Activated CD8-positive, alpha-beta T cell treated with anti-CD3 and anti-CD28 coated beads for 36 hours (primary cell): ENCODE measurements at regions not wholly inside any gene's neighbourhood (a gene's known extent, or its start where the extent isn't known, plus 50 kb on each side); places are given as distances from the start of the nearest gene placed in this dataset.

Experiments used
- ATAC-seq: fragments of 200-7000 bp; cut with Tn5 transposase; one replicate; pipeline ENCODE4 v1.10.0; 2021; ENCODE audit warnings: mild to moderate bottlenecking, moderate library complexity
- CTCF ChIA-PET: fragments of 350-600 bp; sonication (Branson Sonifier 250); formaldehyde crosslinking; loops from one replicate; lab custom pipeline; 2021; ENCODE audit warnings: antibody characterized with exemption; lab: Charles Lee
- POLR2A ChIA-PET: fragments of 350-600 bp; sonication (Branson Sonifier 250); formaldehyde crosslinking; loops from one replicate; lab custom pipeline; 2021; ENCODE audit warnings: antibody characterized with exemption; lab: Charles Lee
- DNase-seq: peaks from one replicate; pipeline ENCODE4 v3.0.0-alpha.2; 2020
- H3K27ac Mint-ChIP-seq: one replicate; pipeline ENCODE4 v1.8.0; 2021; ENCODE audit warnings: mild to moderate bottlenecking, mixed read lengths
- H3K27me3 Mint-ChIP-seq: one replicate; pipeline ENCODE4 v1.8.0; 2021; ENCODE audit warnings: mixed read lengths
- H3K36me3 Mint-ChIP-seq: one replicate; pipeline ENCODE4 v1.8.0; 2021; ENCODE audit warnings: low read depth, mixed read lengths
- H3K4me1 Mint-ChIP-seq: one replicate; pipeline ENCODE4 v1.8.0; 2021; ENCODE audit warnings: low read depth, mixed read lengths
- H3K4me3 Mint-ChIP-seq: one replicate; pipeline ENCODE4 v1.8.0; 2021; ENCODE audit warnings: mild to moderate bottlenecking, moderate library complexity, mixed read lengths
- H3K9me3 Mint-ChIP-seq: one replicate; pipeline ENCODE4 v1.8.0; 2021; ENCODE audit warnings: mixed read lengths
- CTCF ChIP-seq: fragments of 200-600 bp; IDR thresholded peaks from one replicate; pipeline ENCODE4 v1.8.0; 2022; ENCODE audit warnings: antibody characterized with exemption, mild to moderate bottlenecking
- intact Hi-C: fragments of 100-400 bp; cut with micrococcal nuclease; formaldehyde crosslinking; loops from one replicate; pipeline ENCODE4 v1.10.0; 2022

GRCh38 chr7:18200266-18200665 is 172.6 kb upstream of the PRPS1L1 start:
- ChIA-PET POLR2A (no interaction called here), CTCF (no interaction called here)
- Mint-ChIP-seq H3K4me3 (no peak overlapping the region), H3K9me3 (no peaks in the 10 kb centered on the region), H3K36me3 (no peaks in the 10 kb centered on the region), H3K27ac (no peak overlapping the region), H3K27me3 (no peaks in the 10 kb centered on the region), H3K4me1 (peaks cover 15% of the 10 kb centered on the region)
- intact Hi-C loops = no loop called here
- no peak for DNase-seq
- no peak for ATAC-seq
- no peak for TF ChIP-seq CTCF

DNA sequence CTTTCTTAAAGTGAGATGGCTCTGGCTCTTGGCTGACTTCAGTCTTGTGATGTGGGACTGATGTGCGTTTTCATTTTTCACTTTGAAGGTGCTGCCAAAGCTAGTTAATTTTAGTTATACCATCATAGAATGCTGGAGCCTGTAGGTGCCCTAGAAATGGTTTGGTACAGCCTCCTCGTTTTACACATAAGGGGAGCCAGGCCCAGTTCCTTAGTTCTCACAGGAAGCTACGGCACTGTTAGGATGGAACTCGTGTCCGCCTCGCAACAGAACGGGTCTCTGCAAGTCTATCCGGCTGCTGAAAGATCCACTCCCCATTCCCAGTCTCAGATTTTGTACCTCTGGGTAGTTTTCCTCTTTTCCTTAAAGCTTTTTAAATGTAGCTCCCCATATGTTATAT is 173.2 kb upstream of the PRPS1L1 start:
- no peak for TF ChIP-seq CTCF
- Mint-ChIP-seq H3K4me3 (no peak overlapping the region), H3K9me3 (no peaks in the 10 kb centered on the region), H3K27ac (no peak overlapping the region), H3K36me3 (no peaks in the 10 kb centered on the region), H3K4me1 (peaks cover 15% of the 10 kb centered on the region), H3K27me3 (no peaks in the 10 kb centered on the region)
- ChIA-PET POLR2A (no interaction called here), CTCF (interaction anchor here (1.5 kb wide), 1 partner anchor 10 kb away, joined by 4 read pairs; no protein-coding TSS in a partner anchor)
- intact Hi-C loops = no loop called here
- DNase-seq (no peak), ATAC-seq (no peak)

GRCh38 chr7:18201350-18201749 is 173.7 kb upstream of the PRPS1L1 start:
- no peak overlapping the region for H3K4me3 Mint-ChIP-seq
- ChIA-PET CTCF (interaction anchor here (1.5 kb wide), 1 partner anchor 10 kb away, joined by 4 read pairs; no protein-coding TSS in a partner anchor), POLR2A (no interaction called here)
- intact Hi-C loops = no loop called here
- ATAC-seq = no peak
- H3K9me3 Mint-ChIP-seq = no peaks in the 10 kb centered on the region
- peaks cover 15% of the 10 kb centered on the region for H3K4me1 Mint-ChIP-seq
- no peaks in the 10 kb centered on the region for H3K36me3 Mint-ChIP-seq
- H3K27ac Mint-ChIP-seq = no peak overlapping the region
- no peaks in the 10 kb centered on the region for H3K27me3 Mint-ChIP-seq
- TF ChIP-seq CTCF = no peak
- no peak for DNase-seq

DNA sequence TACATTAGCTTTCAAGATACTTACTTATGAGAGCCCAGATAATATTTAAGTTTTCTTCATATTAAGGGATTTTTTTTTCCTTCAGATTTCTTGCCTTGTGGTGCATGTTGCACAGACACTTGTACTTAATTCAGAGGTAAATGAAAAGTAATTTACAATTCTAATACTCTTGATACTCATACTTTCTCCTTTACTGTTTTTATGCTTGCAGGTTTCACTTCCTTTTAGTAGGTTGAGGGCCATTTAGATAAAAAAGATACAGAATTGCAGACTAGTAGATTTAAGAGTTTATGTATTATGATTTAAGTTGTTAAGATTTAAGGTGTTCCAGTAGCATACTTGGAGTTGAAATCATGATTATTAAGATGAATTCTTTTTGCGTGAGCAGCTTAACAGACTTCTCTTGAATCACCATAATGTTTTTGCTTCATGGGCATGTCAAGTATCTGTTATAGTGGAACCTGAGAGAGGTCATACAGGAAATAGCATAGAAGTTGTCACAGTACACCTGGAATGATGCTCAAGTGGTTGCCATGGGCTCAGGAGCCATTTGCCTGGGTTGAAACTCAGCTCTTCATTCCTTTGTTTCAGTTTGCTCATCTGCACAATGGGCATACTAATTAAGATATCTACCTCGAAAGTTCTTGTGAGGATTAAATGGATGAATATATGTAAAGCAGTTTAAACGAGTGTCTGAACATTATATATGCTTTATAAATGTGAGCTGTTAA is 174.8 kb upstream of the PRPS1L1 start:
- intact Hi-C loops = no loop called here
- DNase-seq (no peak), ATAC-seq (no peak)
- Mint-ChIP-seq H3K4me1 (peaks cover 15% of the 10 kb centered on the region), H3K36me3 (no peaks in the 10 kb centered on the region), H3K27ac (no peak overlapping the region), H3K9me3 (no peaks in the 10 kb centered on the region), H3K4me3 (no peak overlapping the region), H3K27me3 (no peaks in the 10 kb centered on the region)
- no peak for TF ChIP-seq CTCF
- CTCF ChIA-PET = interaction anchor here (1.5 kb wide), 1 partner anchor 9 kb away, joined by 4 read pairs; no protein-coding TSS in a partner anchor
- POLR2A ChIA-PET = no interaction called here

GRCh38 chr7:18206331-18206730 is 178.7 kb upstream of the PRPS1L1 start:
- TF ChIP-seq CTCF = no peak
- no peaks in the 10 kb centered on the region for H3K27me3 Mint-ChIP-seq
- CTCF ChIA-PET = no interaction called here
- POLR2A ChIA-PET = no interaction called here
- no peak overlapping the region for H3K4me3 Mint-ChIP-seq
- peaks cover 15% of the 10 kb centered on the region for H3K4me1 Mint-ChIP-seq
- no peak overlapping the region for H3K27ac Mint-ChIP-seq
- intact Hi-C loops = no loop called here
- no peak for ATAC-seq
- no peak for DNase-seq
- no peaks in the 10 kb centered on the region for H3K36me3 Mint-ChIP-seq
- no peaks in the 10 kb centered on the region for H3K9me3 Mint-ChIP-seq
